ENCODE measurements at regions not wholly inside any gene's neighbourhood (a gene's known extent, or its start where the extent isn't known, plus 50 kb on each side); places are given as distances from the start of the nearest gene placed in this dataset.

DNA sequence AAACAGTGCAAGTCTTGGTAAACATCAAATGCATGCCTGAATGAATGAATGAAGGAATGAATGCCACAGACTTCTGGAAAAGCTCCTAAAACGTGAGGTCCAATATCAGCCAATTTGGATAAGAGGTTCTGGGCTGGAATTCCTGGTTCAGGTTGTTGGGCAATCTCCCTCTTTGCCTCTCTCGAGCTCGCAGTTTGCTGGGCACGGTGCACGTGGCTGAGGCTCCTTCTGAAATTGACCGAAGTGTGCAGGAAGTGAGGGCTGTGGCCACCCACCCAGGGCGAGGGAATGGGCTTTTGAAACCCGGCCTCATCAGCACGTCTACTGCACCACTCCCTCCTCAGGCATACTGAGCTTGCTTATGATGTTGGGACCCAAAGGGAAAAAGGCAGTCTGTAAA is 288.8 kb upstream of the HS6ST1 start:
- TF ChIP-seq CTCF (IDR thresholded peaks at IDR 0.05): no peak
- no peak for TF ChIP-seq POLR2A (IDR thresholded peaks at IDR 0.05)
